MCF 10A (cell line): ENCODE measurements at regions not wholly inside any gene's neighbourhood (a gene's known extent, or its start where the extent isn't known, plus 50 kb on each side); places are given as distances from the start of the nearest gene placed in this dataset.

Source experiments
- BruUV-seq: library from RNA; stranded (reverse); fragments of 400-500 nt; replicated peaks from 2 replicates; lab custom pipeline; 2021; lab: Mats Ljungman, UMichigan
- CTCF ChIA-PET: fragments of 300-600 bp; sonication (Branson Sonifier 250); formaldehyde crosslinking; extraction: SDS; loops from one replicate; lab custom pipeline; 2021; ENCODE audit warnings: antibody characterized with exemption, inconsistent platforms; lab: Yijun Ruan, JAX
- POLR2A ChIA-PET: fragments of 300-600, 350-650 bp; sonication (Branson Sonifier 250); formaldehyde crosslinking; extraction: SDS; loops from one replicate; lab custom pipeline; 2020; ENCODE audit warnings: antibody characterized with exemption, inconsistent platforms; lab: Yijun Ruan, JAX
- DNase-seq: peaks from one replicate; pipeline ENCODE4 v3.0.0-alpha.2; 2018; ENCODE audit not compliant: unreplicated experiment
- H3K27ac Mint-ChIP-seq: one replicate; pipeline ENCODE4 v1.8.0; 2022; ENCODE audit warnings: mild to moderate bottlenecking, low read depth, mixed read lengths; ENCODE audit not compliant: unreplicated experiment
- H3K27me3 Mint-ChIP-seq: one replicate; pipeline ENCODE4 v1.8.0; 2022; ENCODE audit warnings: mixed read lengths; ENCODE audit not compliant: insufficient read depth, unreplicated experiment
- H3K36me3 Mint-ChIP-seq: one replicate; pipeline ENCODE4 v1.8.0; 2022; ENCODE audit warnings: mild to moderate bottlenecking, moderate library complexity, mixed read lengths; ENCODE audit not compliant: insufficient read depth, unreplicated experiment
- H3K4me1 Mint-ChIP-seq: one replicate; pipeline ENCODE4 v1.8.0; 2022; ENCODE audit warnings: mixed read lengths; ENCODE audit not compliant: insufficient read depth, unreplicated experiment
- H3K4me3 Mint-ChIP-seq: one replicate; pipeline ENCODE4 v1.8.0; 2022; ENCODE audit warnings: mild to moderate bottlenecking, moderate library complexity, mixed read lengths; ENCODE audit not compliant: unreplicated experiment
- H3K9me3 Mint-ChIP-seq: one replicate; pipeline ENCODE4 v1.8.0; 2022; ENCODE audit warnings: mixed read lengths; ENCODE audit not compliant: unreplicated experiment
- CTCF ChIP-seq: fragments of 200-600 bp; IDR thresholded peaks from one replicate; pipeline ENCODE4 v1.8.0; 2022; ENCODE audit warnings: antibody characterized with exemption, mild to moderate bottlenecking; ENCODE audit not compliant: unreplicated experiment
- intact Hi-C: fragments of 100-400 bp; cut with micrococcal nuclease; formaldehyde crosslinking; loops from 2 replicates; pipeline ENCODE4 v1.14.1; 2022

- H3K4me3 Mint-ChIP-seq, result no peak overlapping the region
- no TSS peak for BruUV-seq
- intact Hi-C loops, result no loop called here
Measured at GRCh38 chr1:29645586-29645985, 409.3 kb downstream of the PTPRU start.

GRCh38 chr1:29644812-29645211 lies 408.5 kb downstream of the PTPRU start:
- H3K4me1 Mint-ChIP-seq, result peaks cover 26% of the 10 kb centered on the region
- no peak overlapping the region for H3K27ac Mint-ChIP-seq
- intact Hi-C loops, result no loop called here
- no peak for TF ChIP-seq CTCF
- H3K36me3 Mint-ChIP-seq, result no peaks in the 10 kb centered on the region
- POLR2A ChIA-PET, result no interaction called here
- no peak for DNase-seq
- H3K9me3 Mint-ChIP-seq, result no peaks in the 10 kb centered on the region
- no peak overlapping the region for H3K4me3 Mint-ChIP-seq
- no peaks in the 10 kb centered on the region for H3K27me3 Mint-ChIP-seq
- CTCF ChIA-PET, result interaction anchor here (0.9 kb wide), 1 partner anchor 412 kb away, joined by 4 read pairs; no protein-coding TSS in a partner anchor
- BruUV-seq, result no TSS peak

More at GRCh38 chr1:29645586-29645985, 409.3 kb downstream of the PTPRU start:
- CTCF ChIA-PET, result interaction anchor here (0.6 to 0.9 kb wide), 2 partner anchors 67 to 411 kb away, joined by 3 to 4 read pairs; no protein-coding TSS in a partner anchor
- H3K9me3 Mint-ChIP-seq, result no peaks in the 10 kb centered on the region
- no peak overlapping the region for H3K27ac Mint-ChIP-seq
- TF ChIP-seq CTCF, result no peak
- POLR2A ChIA-PET, result no interaction called here
- H3K4me1 Mint-ChIP-seq, result peaks cover 28% of the 10 kb centered on the region
- H3K36me3 Mint-ChIP-seq, result no peaks in the 10 kb centered on the region
- H3K27me3 Mint-ChIP-seq, result no peaks in the 10 kb centered on the region
- no peak for DNase-seq

- intact Hi-C loops, result no loop called here
- no peak for TF ChIP-seq CTCF
- Mint-ChIP-seq H3K27ac (no peak overlapping the region), H3K9me3 (no peaks in the 10 kb centered on the region), H3K36me3 (no peaks in the 10 kb centered on the region), H3K4me3 (no peak overlapping the region), H3K4me1 (peaks cover 18% of the 10 kb centered on the region), H3K27me3 (no peaks in the 10 kb centered on the region)
- POLR2A ChIA-PET, result no interaction called here
- CTCF ChIA-PET, result no interaction called here
- BruUV-seq, result no TSS peak
- no peak for DNase-seq
Measured at GRCh38 chr1:29643838-29644440, 407.6 kb downstream of the PTPRU start.

- DNase-seq, result no peak
Measured at GRCh38 chr1:29643281-29643680, 407.0 kb downstream of the PTPRU start.

More at GRCh38 chr1:29643281-29643680, 407.0 kb downstream of the PTPRU start:
- no peak overlapping the region for H3K27ac Mint-ChIP-seq
- intact Hi-C loops, result no loop called here
- no peaks in the 10 kb centered on the region for H3K9me3 Mint-ChIP-seq
- no TSS peak for BruUV-seq
- H3K36me3 Mint-ChIP-seq, result no peaks in the 10 kb centered on the region
- H3K4me3 Mint-ChIP-seq, result no peak overlapping the region
- CTCF ChIA-PET, result no interaction called here
- POLR2A ChIA-PET, result no interaction called here
- TF ChIP-seq CTCF, result no peak
- no peaks in the 10 kb centered on the region for H3K27me3 Mint-ChIP-seq
- H3K4me1 Mint-ChIP-seq, result peaks cover 16% of the 10 kb centered on the region
